ENCODE measurements at regions not wholly inside any gene's neighbourhood (a gene's known extent, or its start where the extent isn't known, plus 50 kb on each side); places are given as distances from the start of the nearest gene placed in this dataset.

DNA sequence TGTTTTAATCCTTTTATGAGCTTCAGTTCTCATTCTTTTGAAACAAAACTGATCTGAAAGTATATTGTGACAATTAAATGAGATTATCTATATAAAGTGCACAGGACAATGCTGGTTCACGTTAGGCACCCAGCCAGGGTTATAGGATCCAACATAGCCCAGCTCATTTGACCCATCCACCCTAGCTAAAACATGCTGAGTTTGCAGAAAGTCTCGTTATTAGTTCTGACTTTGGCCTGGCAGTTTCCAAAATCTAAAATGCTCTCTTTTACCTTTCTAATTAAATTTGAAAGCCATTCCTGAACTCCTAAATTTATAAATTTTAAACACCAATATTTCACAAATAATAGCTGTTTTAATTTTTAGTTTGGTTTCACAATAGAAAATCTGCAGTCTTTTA, 131.9 kb upstream of the PTPRD start:
- TF ChIP-seq ZFX (IDR thresholded peaks at IDR 0.05; ENCODE audit: borderline replicate concordance), result no peak
- TF ChIP-seq, protein P1, sequence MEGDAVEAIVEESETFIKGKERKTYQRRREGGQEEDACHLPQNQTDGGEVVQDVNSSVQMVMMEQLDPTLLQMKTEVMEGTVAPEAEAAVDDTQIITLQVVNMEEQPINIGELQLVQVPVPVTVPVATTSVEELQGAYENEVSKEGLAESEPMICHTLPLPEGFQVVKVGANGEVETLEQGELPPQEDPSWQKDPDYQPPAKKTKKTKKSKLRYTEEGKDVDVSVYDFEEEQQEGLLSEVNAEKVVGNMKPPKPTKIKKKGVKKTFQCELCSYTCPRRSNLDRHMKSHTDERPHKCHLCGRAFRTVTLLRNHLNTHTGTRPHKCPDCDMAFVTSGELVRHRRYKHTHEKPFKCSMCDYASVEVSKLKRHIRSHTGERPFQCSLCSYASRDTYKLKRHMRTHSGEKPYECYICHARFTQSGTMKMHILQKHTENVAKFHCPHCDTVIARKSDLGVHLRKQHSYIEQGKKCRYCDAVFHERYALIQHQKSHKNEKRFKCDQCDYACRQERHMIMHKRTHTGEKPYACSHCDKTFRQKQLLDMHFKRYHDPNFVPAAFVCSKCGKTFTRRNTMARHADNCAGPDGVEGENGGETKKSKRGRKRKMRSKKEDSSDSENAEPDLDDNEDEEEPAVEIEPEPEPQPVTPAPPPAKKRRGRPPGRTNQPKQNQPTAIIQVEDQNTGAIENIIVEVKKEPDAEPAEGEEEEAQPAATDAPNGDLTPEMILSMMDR (IDR thresholded peaks at IDR 0.05), result no peak
- no peak overlapping the region for H3K27ac ChIP-seq

DNA sequence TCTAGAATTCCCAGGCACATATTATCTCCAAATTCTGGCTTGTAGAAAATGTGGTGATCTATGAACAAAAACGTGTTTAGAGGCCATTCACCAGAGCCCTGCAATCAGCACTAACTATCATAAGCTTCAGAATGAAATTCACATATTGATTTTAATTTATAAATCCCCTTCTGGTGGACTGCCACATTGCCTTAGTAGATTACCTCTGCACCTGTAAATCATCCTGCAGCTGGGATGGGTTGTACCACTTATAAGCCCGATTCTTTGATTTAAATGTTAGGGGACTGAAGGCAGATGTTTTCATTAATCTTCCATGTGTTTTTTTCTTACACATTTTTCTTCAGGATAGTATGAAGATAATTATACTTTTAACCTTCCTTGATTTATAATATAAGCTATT, 140.7 kb upstream of the PTPRD start:
- TF ChIP-seq ZFX (IDR thresholded peaks at IDR 0.05; ENCODE audit: borderline replicate concordance), result no peak
- TF ChIP-seq, protein P1 (IDR thresholded peaks at IDR 0.05), result no peak
- no peak overlapping the region for H3K27ac ChIP-seq

GRCh38 chr9:10764481-10764880, 151.7 kb upstream of the PTPRD start:
- no peak overlapping the region for H3K27ac ChIP-seq
- TF ChIP-seq, protein P1 (IDR thresholded peaks at IDR 0.05), result no peak
- TF ChIP-seq ZFX (IDR thresholded peaks at IDR 0.05; ENCODE audit: borderline replicate concordance), result no peak

GRCh38 chr9:10773136-10773535, 160.3 kb upstream of the PTPRD start:
- no peak overlapping the region for H3K27ac ChIP-seq
- TF ChIP-seq, protein P1 (IDR thresholded peaks at IDR 0.05), result no peak
- TF ChIP-seq ZFX (IDR thresholded peaks at IDR 0.05; ENCODE audit: borderline replicate concordance), result no peak

- H3K27ac ChIP-seq, result no peak overlapping the region
- no peak for TF ChIP-seq ZFX (IDR thresholded peaks at IDR 0.05; ENCODE audit: borderline replicate concordance)
- TF ChIP-seq, protein P1 (IDR thresholded peaks at IDR 0.05), result no peak
These were observed 161.2 kb upstream of the PTPRD start for GRCh38 chr9:10774051-10774450.

GRCh38 chr9:10785255-10785654, 172.5 kb upstream of the PTPRD start:
- no peak for TF ChIP-seq ZFX (IDR thresholded peaks at IDR 0.05; ENCODE audit: borderline replicate concordance)
- TF ChIP-seq, protein P1 (IDR thresholded peaks at IDR 0.05), result no peak
- H3K27ac ChIP-seq, result no peak overlapping the region

- TF ChIP-seq, protein P1 (IDR thresholded peaks at IDR 0.05), result no peak
- TF ChIP-seq ZFX (IDR thresholded peaks at IDR 0.05; ENCODE audit: borderline replicate concordance), result no peak
- H3K27ac ChIP-seq, result no peak overlapping the region
These were observed 180.5 kb upstream of the PTPRD start for GRCh38 chr9:10793306-10793705.

Data from 22Rv1 (cell line).